DMS114 treated with DMSO at 0.1 percent for 48 hours (cell line): ENCODE measurements at regions not wholly inside any gene's neighbourhood (a gene's known extent, or its start where the extent isn't known, plus 50 kb on each side); places are given as distances from the start of the nearest gene placed in this dataset.

ENCODE experiments used
- DNase-seq: peaks from one replicate; lab custom pipeline; 2025; ENCODE audit not compliant: unreplicated experiment; lab: John Stamatoyannopoulos, UW

DNA sequence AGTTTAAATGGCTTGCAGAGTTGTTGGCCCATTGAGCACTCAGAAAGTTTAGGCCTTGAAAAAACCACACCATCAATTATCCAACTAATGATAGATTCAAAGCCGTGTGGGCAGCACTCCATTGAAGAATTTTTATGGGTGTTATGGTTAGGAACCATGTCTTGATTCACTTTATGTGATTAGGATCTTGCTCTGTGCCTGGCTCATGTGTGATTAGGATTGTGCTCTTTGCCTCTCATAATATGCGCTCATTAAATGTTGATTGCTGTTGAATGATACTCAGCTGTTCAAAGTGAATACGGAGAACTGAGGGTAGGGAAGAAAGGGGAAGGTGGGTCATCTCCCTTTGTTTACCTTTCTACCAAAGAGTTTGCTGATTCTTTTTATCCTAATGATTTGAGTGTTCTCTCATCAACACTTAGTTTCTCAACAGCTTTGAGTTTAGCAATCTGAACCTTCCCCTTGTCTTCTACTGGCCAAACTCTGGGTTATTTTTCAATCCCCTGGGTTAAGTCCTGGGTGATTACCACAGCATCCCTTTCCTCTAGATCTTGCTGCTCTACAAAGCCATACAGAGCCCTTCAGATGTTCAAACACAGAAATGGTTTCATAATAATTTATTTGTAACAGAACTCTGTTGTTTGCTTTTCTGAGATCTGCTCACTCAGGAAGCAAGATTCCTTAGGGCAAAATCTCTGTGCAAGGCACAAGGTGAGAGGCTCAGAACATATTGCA lies 668.8 kb upstream of the RGMB start:
- DNase-seq = no peak

DNA sequence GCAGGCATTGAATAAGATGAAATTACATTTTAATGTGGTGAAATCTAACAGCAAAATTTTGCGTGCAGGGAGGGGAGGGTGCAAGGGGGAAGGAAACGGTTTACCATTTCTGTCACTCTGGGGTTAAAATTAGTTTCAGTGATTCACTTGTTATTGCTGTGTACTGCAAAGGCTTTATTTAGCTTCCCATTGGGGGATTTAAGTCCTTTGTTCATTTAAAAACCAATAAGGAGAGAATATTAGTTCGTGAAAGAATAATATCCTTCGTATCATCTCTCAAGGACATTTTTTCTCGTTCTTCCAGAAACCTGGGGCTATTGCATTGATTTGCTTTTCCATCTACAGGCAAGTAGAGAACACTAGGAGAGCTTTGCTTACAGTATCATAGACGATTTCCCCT lies 667.8 kb upstream of the RGMB start:
- no peak for DNase-seq

DNA sequence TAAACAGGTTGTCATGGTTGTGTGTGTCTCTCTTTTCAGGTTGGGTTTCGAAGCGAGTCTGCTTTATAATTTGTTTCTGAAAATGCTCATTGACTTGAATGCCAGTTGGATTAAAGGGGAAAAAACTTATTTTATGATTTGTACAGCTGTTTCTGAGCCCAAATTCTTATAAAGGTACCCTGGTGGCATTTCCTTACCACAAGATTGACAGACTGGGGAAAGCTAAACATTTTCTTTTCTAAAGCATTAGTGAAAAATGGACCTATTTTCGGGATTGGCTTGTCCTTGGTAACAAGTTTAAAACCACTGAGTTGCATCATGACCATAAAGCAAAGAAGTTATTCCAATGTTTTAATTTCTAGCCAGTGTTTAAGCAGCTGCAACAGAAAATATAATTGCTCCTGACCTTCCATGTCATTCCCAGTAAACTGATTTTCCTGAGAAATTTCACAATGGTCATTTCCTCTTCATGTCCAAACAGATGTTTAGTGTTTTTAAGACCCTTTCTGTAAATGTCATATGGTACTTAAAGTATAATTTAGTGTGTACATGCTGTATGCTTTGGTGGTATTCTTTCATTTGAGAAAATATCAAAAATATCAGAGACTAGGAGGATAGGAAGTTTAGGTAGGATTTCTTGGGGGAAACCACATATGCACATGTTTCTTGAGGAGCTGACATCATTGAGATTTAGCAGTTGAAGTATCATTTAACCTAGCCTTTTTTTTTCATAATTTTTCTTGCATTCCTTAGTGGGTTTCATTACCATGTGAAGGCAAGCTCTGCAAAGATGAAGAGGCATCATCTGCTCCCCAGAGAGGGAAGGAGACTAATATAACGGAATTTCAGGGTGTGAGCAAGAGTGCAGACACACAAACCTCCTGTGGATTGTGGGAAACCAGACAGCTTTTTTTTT lies 667.1 kb upstream of the RGMB start:
- no peak for DNase-seq

DNA sequence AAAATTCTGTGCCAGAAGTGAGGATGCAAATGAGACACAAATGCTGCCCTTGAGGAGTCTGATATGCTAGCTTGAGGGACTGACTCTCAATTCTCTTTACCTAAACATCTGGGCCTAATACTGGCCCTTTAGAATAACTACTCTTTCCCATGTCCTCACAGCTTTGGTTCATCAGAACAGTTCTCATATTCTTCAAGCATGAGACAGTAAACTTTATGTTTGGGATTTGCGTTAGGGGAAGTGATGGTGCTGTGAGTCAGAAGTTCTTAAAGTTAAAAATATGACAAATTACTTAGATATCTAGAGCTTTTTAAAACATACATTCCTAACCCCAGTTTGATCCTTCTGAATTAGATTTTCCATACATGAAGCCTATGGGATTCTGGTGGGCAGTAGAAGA lies 665.0 kb upstream of the RGMB start:
- no peak for DNase-seq

DNA sequence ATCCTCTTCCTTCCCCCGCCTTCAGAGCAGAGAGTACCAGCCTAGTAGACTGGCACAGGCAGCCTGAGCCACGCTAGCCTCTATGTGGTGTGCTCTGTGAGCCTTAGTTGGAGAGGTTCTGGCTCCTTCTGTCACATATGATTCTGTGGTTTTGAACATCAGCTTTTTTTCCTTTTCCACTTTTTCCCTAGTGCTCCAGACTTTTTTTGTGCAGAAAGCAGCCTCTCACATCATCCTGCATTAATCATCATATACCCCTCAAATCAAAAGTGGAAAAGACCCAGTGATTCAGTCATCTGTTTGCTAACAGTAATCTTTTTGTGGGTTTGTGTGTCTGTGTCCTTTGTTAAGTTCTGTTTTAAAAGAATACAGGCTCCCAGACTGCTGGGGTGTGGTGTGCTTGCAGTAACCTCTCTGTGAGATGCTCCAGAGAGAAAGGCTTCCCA lies 663.9 kb upstream of the RGMB start:
- no peak for DNase-seq

DNA sequence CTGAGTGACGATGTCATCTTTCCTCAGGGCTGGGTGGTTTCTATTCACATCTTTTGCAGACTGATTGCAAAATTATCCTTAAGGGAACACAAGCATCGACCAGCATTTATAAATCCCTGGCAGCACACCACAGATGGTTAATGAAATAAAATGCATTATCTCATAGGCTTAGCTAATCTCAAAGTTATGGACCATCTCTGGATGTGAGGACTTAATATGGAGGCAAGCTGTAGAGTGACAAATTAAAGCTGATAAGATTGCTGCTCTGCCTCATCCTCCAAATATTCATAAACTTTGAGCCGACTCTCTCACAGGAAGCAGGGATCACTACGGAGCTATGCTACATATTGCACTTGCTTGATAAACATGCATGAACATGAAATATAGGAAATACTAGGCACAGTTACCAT lies 663.2 kb upstream of the RGMB start:
- no peak for DNase-seq

DNA sequence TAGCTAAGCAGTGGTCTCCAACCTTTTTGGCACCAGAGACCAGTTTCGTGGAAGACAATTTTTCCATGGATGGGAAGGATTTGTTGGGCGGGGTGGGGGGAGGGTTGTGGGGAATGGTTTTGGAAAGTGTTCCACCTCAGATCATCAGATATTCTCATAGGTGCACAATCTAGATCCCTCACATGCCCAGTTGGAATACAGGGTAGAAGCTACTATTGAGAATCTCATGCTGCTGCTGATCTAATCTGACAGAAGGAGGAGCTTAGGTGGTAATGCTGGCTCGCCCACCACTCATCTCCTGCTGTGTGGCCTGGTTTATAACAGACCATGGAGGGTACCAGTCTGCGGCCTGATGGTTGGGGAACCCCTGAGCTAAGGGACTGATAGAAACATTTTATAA lies 662.7 kb upstream of the RGMB start:
- no peak for DNase-seq

DNA sequence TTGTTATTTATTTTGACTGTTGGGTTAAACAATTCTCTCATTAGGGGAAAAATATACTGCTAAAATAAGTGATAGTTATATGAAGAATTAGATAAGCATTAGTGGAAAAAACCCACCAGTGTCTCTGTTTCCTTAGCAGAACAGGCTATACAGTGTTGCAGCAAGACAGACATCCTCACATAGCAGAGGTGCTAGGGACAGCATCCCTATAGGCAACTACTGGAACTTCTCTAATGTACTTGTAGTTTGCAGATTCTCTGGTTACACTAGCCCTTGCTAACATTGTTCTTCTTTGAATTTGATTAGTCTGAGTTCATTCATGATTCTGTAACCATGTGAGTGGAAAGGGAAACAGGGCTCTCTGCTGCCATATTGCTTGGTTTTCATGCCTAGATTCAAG lies 661.8 kb upstream of the RGMB start:
- no peak for DNase-seq

DNA sequence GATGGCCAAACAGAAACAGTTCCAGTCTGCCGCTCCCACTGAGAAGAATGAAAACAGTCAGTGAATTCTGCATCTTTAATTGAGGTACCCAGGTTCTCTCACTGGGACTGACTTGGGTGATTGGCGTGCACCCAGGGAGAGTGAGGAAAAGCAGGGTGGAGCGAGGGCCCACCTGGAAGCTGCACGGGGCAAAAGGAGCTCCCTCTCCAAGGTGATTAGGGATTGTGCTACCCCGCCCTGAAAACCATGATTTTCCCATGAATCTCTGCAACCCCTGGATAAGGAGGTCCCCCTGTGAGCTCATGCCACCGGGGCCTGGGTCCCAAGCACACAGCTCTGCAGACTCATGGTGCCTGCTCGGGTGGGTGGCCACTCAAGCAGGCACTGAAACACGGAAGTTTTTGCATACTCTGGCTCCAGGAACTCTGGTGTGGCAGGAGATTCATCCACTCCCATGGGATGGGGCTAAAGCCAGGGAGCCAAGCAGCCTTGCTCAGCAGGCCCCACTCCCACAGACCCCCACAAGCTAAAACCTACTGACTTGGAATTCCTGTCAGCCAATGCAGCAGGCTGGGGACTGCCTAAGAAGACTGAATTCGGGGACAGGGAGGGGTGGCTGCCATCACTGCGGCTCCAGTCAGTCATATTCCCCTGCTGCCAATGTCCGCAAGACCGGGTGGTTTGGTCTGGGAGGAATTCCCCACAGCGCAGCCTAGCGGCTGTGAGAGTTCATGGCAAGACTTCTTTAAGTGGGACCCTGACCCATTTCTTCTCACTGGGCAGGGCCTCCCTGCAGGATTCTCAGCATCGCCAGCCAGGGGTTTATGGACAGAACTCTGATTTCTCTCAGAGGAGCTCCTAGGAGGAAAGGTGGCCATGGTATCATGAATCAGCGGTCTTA lies 652.2 kb upstream of the RGMB start:
- no peak for DNase-seq

DNA sequence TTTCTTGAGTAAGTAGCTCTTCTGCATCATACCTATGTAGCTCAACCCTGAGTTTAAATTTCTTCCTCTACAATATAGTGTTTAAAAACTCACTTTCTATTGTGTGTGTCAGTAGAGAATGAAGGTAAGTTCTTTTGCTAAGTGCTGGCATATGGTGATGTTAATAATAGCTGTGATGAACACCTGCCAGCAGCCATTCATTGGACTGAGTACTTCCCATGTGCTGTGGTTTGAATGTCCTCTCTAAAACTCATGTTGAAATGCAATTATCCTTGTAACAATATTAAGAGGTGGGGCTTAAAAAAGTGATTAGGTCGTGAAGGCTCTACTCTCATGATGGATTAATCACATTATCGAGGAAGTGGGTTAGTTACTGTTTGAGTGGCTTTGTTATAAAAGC lies 645.2 kb upstream of the RGMB start:
- no peak for DNase-seq

DNA sequence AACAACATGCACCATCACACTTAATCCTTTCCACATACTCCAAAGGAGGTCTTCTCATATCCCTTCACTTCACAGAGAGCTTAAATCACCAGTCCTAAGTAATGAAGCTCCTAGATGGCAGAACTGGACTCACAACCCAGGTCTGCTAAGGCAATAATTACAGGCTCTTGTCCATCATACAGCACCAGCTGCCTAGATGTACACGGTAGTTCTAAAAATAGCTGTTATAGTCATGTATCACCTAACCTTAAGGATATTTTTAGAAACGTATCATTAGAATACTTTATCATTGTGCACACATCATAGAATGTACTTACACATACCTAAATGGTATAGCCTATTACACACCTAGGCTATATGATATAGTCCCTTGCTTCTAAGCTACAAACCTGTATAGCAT lies 644.6 kb upstream of the RGMB start:
- no peak for DNase-seq

DNA sequence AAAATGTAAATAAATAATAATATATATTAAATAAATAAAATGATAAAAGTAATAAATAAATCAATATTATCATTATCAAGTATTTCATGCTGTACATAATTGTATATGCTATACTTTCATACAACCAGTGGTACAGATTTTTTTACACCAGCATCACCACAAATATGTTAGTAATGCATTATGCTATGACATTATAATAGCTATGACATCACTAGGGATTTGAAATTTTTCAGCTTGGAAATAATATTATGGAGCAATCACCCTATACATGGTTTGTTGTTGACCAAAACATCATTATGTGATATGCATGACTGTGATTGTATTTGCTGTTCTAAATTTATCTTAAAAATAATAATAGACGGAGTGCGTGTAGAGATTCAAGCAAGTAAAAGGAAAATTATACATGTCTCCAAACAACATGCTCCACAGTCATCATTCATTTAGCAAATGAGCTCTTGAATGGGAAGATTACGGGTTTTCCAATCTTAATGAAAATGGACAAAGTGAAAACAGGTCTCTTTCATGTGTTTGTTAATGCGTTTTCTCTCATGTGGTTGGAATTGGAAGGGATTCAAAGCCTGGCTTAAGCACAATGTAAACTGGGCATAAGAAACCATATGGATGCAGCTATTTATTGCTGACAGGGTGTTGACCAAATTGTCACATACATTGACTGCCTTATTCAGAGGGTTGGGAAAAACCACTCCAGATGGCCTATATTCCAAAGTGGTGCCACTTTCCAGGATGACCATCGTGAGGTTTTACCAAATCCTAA lies 643.0 kb upstream of the RGMB start:
- DNase-seq = no peak

DNA sequence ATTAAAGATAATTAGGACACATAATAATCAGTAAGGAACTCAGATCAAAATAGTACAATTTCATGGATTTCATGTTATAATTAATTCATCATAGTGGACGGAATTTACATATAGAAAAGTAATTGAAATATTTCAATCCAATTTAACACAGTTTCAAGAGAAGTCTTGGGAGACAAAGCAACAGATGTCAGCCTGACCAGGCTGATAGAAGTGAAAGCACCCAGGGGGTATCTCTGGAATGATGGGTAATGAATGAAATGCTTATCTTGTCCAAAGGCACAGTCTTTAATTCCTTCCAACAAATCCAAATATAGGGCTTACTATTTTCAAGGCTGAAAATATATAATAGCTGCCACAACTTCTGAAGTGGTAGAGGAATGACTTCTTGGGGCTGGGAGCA lies 629.3 kb upstream of the RGMB start:
- no peak for DNase-seq

DNA sequence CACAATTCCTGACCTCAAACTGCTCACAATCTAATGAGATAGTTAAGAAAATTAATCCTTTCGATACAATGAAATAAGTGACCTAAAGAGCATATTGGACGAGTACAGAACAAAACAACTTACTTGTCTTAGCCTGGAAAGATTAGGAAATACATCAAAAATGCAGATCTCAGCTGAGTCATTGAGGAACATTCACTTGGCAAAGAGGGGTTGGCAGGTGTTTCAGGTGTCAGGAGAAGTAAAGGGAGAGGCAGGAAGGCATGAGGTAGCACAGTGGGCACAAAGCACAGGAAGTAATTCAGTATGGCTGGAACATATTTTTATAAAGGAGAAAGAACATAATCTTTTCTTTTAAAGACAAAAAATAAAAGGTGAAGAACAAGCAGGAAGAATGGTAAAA lies 628.8 kb upstream of the RGMB start:
- no peak for DNase-seq

DNA sequence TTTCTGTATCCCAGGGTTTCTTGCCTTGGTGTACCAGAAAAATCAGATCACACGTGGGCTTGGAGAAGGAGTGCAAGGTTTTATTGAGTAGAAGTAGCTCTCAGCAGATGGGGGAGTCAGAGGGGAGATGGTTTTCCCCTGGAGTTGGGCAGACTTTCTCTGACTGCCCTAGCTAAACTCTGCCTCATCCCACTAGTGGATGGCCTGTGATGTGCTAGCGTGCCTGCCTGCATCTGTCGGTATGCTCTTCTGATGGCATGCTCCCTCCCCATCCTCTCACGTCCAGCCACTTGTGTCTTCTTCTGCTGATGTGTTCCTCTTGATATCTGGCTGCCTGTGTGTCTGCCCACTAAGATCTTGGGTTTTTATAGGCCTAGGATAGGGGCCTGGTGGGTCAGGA lies 616.1 kb upstream of the RGMB start:
- DNase-seq = no peak

DNA sequence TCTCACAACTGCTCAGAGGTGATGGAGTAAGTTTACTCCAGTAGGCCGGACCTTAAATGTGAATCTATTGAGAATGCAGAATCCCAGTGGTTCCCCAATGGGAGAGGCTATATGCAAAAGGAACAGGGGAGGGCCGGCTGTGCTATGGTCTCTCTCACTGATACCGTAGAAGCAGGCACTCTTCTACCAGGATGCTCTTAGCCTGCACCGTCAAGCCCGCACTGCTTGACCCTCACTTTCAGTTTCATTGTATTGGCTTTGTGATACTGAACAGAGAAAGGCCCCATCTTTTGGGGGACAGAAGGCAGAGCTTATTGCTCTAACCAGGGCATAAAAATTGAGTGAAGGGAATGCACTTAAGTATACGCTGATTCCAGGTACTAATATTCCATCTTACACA lies 615.0 kb upstream of the RGMB start:
- no peak for DNase-seq

DNA sequence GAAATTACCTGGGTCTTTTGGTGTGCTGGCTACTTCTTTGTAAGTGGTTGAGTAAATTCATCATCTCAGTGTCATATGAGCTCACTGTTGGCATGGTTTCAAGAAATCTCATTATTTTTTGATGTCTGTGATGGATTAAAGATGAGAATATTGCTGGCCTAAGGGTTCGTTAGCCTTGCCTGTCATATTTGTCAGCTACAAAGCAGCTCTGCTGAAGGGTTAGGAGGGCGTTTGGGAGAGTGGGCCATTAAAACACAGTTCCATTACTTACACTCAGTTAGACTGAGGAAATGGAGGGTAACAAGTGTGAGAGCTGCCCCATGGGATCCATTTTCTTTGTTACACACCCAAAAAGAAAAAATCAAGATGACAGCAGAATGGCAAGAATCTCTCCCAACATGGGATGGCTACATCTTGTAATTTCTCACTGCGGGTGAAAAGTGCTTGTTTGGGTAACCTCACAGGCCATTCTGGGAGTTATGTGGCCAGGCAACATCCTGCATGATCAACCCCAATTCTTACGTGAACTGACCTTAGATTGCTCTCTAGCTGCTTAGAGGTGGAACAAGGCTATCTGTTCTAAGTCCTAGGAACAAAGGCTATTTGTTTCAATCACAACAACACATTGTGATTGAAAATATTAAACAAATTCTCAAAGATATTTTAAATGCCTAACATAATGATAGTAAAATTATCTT lies 609.5 kb upstream of the RGMB start:
- DNase-seq = no peak

DNA sequence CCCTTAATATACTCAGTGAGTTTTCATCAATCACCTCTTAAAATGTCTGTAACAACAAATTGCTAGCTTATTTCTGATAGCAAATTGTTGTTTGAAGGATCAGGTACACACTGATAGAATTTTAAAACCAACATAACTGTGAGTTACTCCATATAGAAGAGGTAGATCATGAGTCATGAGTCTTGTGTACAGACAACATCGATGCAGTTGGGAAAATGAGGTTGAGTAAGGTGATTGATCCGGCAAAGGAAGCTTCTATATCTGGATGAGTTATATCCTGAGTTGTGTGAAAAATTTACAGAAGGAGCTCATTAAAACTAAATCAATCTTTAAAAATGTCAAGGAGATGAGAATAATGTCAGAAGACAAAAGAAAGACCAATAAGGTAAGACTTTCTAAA lies 604.6 kb upstream of the RGMB start:
- DNase-seq = no peak

DNA sequence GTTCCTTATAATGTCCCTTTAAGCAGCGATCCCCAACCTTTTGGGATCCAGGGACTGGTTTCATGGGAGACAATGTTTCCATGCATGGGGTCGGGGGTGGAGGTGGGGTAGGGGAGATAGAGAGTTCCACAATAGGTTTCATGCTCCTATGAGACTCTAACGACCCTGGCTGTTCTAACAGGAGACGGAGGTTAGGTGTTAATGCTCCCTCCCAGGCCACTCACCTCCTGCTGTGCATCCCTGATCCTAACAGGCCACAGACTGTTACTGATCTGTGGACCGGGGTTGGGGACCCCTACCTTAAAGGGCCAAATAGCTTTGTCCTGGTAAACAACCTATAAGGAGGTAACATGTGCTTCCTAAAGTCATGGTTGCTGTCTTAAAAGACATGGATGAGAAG lies 602.5 kb upstream of the RGMB start:
- no peak for DNase-seq

DNA sequence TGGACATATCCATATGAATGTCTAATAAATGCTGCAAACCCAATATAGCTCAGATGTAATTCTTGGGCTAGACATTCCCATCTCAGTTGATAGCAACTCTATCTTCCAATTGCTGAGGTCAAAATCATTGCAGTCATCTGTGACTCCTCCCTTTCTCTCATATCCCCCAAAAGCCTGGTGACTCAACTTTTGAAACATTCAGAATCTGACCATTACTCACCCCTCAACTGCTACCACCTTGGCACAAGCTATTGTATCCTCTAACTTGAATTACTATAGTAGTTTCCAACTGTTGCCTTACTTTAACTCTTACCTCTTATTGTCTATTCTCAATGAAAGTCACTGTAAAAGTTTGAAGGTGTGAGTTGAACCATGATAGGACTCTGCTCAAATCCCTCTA lies 600.1 kb upstream of the RGMB start:
- no peak for DNase-seq
